Glomerular endothelial cell (primary cell): ENCODE measurements at regions not wholly inside any gene's neighbourhood (a gene's known extent, or its start where the extent isn't known, plus 50 kb on each side); places are given as distances from the start of the nearest gene placed in this dataset.
"Not testable (repeated sequence)": the region's sequence is repeated elsewhere in the genome, so short reads cannot be mapped to it uniquely, and the experiment has no call there.

ENCODE experiments used
- DNase-seq: peaks from one replicate; pipeline ENCODE4 v3.0.0-alpha.2; 2011; ENCODE audit warnings: low read depth, low spot score; ENCODE audit errors: extremely low read depth

DNA sequence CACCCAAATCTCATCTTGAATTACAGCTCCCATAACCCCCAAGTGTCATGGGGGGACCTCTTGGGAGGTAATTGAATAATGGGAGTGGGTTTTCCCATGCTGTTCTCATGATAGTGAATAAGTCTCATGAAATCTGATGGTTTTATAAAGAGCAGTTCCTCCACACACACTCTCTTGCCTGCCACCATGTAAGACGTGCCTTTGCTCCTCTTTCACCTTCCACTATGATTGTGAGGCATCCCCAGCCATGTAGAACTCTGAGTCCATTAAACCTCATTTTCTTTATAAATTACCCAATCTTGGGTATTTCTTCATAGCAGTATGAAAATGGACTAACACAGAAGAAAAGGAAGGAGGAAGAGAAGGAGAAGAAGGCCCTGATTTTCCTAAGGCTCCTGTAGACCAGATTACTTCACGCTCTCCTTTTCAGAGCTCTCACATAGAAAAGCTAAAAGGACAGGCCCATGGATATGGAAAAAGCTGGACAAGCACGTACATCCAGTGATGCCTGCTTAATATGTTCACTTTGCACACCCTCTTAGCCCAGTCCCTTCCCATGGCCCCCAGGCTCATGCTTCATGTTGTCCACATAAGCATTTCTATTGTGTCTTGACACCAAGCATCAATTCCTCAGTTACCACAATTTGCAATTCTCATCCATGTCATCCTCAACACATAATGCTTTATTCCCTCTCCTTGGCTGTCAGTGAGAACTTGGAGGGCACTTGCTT is 354.8 kb downstream of the CD83 start:
- DNase-seq = no peak

DNA sequence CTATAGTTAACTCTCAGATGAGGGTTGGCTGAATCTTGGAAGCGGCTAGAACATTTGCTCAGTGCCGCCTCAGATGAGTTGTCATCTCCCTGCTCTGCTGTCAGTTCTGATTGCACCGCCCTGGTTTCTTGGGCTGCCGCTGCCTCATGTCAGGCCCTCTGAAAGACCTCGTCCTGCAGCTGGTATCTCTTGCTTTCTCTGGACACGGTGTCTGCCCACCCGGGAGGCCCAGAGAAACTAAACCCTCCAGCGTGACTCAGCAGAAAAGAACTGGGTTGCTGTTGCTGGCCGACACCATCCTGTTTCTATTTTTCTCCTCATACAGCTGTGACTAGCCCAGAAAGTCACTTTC is 355.4 kb downstream of the CD83 start:
- no peak for DNase-seq

DNA sequence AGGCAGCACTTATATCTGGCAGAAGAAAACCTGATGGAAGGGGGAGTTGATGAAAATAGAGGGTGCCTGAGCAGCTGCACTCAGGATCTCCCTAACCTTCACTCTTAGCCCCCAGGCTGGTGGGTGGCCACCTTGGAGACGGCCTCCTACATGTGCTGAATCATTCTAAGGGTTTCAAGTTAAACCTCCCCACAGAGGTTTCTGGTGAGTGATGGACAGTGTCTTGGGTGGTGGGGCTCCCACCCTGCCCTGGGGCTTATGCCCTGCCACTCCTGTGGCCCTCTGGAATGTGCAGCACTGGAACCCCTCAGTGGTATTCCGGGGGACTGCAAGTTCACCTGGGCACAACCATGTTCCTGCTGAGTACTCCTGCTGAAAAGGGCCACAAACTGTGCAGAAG is 357.2 kb downstream of the CD83 start:
- DNase-seq = no peak

DNA sequence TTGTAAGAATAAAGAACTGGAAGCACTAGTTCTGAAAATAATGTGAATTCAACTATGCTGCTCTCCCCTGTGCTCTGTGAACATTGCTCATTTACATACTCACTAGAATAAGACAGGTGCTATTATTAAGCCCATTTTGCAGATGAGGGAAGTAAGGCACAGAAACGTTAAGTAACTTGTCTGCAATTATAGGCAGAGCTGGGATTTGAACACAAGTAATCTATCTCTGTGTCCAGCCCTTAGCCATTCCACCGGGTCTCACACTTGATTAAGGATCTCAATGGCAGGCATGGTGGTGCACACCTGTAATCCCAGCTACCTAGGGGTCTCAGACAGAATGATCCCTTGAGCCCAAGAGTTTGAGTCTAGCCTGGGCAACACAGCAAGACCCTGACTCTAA is 357.7 kb downstream of the CD83 start:
- no peak for DNase-seq

DNA sequence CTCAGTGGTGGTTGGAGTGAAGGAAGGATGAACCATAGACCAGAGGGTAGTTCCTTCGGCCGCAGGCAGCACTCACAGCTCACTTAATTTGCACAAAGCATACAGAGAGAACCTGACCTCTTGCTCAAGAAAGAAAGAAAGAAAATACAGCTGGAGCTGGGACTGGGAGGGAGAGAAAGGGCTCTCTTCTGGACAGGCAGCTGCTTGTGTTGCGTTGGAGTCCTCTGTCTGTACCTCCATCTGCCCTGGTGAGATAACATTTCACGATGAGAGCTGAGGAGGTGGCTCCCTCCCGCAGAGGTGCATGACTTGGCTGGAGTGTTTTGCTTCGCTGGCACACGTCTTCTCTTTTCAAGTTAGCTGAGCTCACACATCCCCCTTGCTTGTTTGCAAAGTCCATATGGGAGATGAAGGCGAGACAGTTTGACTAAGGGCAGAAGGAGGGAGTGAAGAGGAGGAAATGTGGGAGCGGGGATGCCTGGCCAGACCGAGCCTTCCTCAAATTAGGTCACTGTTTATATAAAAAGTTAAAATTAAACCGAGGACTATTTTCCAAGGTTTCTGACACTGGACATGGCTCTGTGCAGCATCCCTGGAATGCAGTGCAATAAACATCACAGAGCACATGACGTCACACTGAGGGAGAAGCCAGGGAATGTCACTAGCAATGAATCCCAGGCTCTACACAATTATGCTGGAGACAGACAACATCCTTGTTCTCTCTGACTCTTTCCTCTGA is 359.4 kb downstream of the CD83 start:
- DNase-seq = no peak

DNA sequence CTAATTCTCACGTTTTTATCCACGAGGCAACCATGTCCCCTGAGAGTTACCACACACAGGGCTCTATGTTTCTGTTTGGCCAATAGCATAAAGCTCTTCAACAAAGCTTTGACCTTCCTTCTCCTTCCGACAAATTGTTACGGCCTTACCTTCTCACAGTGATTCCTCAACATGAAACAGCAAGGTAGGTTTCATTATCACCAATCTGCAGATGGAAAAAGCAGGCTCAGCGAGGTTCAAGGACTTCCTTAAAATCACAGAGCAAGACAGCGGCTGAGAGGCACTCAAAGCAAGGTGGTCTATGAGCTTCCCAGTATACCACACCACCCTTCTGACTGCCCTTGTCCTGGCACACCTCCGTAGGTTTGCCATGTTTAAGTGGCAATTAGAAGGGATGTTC is 360.0 kb downstream of the CD83 start:
- no peak for DNase-seq

DNA sequence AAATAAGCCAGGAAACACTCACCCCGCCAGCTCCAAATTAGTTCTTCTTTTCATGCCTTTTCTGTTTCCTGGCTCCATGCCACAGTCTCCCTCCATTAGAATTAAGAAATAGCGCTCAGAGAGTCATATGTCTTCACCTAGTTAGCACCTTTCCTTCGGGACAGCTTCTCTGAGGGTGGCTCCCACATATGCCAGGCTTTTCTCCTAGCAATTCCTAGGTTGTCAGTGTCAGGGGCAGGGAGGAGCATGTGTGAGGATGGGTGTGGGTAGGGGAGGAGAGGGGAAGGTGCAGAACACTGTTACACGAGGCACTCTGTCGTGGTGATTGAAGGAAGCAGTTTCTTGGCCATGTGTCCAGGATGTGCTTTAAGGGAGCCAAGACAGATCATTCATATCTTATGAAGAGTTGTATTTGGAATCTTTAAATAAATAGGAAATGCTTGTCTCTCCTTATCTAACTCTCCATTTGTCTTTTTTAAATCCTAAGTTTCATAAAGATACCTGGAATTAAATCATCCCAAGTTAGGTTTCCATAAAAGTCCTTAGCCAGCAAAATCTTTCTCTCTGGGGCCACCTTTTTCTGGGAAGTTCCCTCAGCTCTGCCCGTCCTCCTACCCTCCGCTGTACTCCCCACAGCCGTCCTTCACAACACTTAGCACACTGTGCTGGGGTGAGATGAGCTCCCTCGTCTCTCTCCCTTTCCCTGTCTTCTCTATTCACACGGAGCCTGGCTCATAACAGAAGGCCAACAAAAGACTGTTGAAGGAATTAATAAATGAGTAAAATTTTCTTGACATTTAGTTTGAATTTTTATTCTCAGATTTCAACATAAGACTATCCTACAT is 361.0 kb downstream of the CD83 start:
- no peak for DNase-seq

DNA sequence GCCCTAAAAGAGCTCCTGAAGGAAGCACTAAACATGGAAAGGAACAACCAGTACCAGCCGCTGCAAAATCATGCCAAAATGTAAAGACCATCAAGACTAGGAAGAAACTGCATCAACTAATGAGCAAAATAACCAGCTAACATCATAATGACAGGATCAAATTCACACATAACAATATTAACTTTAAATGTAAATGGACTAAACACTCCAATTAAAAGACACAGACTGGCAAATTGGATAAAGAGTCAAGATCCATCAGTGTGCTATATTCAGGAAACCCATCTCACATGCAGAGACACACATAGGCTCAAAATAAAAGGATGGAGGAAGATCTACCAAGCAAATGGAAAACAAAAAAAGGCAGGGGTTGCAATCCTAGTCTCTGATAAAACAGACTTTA is 364.4 kb downstream of the CD83 start:
- DNase-seq = not testable (repeated sequence)

DNA sequence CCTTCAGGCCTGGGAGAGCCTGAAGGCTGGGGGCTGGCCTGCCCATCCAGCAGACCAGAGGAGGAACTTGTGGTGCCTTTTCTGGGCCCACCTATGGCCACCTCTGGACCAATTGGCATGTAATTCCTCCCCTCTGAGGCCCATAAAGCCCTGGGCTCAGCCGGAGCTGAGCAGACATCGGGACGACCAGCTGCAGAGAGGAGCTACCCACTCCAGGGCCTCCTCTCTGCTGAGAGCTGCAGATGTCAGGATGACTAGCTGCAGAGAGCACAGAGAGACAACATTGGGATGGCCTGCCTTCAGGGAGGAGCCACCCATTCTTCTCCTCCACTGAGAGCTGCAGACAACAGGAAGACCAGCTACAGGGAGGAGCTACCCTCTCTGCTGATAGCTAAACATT is 370.1 kb downstream of the CD83 start:
- no peak for DNase-seq

DNA sequence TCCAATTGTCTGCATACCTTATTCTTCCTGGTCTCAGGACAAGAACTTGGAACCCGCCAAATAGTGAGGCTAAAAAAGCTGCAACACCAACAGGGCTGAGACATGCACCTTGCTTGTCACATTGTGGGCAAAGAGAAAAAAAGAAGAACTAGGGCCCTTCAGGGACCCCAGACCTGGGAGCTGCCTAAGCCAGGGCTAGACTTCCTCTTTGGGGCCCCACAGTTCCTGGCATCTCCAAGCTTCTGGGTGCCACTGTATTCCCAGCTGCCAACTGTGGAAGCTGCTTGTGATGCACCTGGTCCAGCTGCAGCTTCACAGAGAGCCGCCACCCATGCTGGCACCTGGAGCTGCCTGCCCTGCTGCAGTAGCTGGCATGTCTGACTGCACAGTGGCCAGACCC is 370.6 kb downstream of the CD83 start:
- DNase-seq = no peak

DNA sequence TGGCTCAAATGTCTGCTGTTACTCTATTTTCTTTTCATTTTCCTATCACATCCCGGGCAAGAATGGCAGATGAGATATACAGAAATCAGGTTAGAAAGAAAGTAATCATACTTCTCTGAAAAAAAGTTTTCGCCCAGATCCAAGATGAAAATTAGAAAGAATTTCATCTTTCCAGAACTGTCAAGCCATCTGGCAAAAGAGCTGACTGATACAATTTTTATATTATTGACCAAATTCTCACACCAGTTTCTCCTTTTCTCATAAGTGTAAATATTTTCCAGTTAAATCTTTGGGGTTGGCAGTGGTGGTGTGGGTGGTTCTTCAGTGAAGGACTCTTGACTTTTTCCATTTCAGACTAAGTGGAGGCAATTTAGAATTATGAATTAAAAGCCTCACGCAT is 371.9 kb downstream of the CD83 start:
- no peak for DNase-seq

DNA sequence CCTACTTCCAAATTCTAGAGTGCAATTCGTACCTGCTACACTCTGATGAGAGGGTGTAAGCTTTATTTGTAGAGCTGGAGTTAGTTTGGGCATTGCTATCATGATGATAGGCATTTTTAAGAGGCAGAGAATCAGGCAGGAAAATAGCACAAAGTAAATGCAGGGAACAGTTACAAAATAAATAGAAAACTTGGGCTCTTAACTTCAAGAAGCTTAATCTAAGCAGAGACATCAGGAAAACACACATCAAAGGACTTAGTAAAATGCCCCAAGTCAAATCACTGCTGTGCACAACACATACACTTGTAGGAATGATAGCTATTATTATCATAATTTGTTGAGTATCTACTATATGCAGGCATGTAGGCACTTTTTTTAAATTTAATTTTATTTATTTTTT is 381.2 kb downstream of the CD83 start:
- DNase-seq = no peak

DNA sequence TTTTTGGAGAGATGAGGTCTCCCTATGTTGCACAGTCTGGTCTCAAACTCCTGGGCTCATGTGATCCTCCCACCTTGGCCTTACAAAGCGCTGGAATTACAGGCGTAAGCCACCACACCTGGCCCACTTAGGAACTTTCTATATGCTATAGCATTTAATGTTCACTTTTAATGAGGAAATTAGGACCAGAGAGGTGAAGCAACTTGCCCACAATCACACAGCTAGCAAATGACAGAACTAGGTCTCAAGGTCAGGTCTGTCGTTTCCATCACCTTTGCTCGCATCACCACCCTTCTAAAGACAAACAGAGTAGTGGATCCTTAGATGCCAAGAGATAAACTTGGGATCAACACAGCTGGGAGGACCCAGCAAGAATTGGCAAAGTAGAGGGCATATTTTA is 381.7 kb downstream of the CD83 start:
- DNase-seq = no peak

DNA sequence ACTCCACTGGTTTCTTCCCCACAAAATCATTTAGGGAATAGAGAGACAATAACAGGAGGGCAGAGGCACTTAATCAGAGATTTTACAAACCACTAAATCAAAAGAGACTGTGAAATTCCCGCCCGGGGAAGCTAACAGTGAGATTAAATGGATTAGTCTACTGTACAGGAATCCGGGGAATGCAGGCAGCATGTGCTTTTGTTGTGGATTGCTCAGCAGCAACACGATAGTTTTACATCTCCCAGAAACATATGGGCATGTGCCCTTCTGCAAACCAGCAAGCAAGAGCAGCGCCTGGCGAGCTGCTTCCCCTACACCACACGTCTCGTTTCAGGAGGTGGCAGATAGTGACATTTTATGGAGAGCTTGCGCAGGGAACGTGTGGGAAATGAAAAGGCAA is 382.3 kb downstream of the CD83 start:
- no peak for DNase-seq

DNA sequence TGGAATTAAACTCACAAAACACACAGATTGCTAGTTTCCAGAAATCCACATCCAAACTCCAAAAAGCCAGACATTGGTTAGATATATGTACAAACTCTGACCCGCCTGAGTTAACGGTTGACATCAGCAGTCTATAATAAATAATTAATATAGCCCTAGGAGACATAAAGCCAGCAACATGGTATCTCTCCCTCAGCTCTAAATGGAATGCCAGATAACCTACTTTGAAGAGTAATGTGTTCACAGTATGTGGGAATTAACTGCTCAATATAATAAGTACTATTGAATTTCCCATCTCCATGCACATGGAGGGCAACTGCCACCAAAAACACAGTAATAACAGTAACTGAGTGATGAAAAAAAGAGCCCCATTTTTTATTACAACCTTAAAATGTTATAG is 383.2 kb downstream of the CD83 start:
- DNase-seq = no peak

DNA sequence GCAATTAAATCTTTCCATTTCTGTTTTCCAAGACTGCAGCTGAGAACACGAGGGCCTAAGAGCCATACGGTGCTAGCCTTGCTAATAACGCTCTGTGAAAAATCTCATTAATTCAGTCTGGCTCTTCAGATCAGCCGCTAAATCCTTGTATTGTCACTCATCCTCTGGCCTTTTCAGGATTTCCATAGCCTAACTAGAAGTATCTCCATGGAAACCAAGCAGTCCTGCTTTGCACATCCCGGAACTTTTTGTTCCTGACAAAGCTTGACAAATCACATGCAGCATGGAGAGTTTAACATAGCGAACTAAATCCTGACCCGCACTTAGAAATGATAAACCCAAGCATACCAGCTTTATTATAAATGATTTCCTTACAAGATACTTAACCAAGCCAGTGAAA is 383.7 kb downstream of the CD83 start:
- no peak for DNase-seq

DNA sequence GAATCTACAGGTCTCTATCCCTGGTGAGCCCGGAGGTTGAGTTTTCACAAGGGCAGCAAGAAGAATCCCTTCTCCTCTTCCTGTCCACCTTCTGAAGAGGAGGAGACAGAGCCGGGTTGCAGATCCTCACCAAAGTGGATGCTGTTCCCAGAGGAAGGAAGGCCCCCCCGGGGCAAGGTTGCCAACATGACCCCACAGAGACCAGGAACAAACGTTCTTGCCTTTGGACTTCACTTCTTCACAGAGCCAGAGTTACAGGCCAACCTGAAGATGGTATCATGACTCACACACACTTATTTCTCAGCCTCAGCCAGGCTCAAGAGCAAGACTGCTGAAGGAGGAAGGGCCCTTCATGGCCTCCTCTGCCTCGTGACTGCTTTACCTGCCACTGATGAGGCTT is 384.3 kb downstream of the CD83 start:
- DNase-seq = no peak

DNA sequence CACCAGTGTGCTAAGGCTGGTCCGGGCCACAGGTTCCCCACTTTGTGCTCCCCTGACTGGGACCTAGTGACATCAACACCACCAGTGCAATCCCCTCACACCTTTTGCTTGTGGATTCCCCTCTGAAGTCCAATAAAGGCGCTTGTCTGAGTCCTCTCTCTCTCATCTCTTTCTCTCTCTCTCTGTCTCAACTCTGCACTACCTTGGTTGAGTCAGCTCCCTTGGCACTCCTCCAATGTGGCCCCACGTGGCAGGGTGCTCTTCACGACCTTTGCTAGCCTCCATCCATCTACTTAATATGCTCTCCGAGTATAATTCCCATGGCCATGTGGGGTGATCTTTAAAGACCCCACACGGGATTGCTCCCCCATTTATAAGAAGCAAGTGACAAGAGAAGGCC is 385.0 kb downstream of the CD83 start:
- no peak for DNase-seq

DNA sequence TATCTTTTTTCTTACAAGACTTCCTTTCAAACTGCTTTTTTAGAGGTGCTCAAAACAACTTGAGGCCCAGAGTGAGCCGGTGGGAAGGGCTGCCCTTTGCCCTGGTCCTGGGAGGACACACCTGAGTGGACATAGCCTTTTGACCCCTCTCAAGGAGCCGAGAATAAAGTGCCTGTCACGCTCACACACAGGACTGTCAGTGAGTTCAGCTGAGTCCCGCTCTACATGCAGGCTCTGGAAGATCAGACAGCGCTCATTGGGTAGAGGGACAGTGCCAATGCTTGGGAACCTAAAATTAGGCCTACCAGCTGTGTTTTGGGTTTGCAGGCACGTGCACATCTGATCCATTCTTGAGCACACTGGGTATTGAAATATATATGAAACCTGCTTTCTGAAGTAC is 387.8 kb downstream of the CD83 start:
- no peak for DNase-seq

DNA sequence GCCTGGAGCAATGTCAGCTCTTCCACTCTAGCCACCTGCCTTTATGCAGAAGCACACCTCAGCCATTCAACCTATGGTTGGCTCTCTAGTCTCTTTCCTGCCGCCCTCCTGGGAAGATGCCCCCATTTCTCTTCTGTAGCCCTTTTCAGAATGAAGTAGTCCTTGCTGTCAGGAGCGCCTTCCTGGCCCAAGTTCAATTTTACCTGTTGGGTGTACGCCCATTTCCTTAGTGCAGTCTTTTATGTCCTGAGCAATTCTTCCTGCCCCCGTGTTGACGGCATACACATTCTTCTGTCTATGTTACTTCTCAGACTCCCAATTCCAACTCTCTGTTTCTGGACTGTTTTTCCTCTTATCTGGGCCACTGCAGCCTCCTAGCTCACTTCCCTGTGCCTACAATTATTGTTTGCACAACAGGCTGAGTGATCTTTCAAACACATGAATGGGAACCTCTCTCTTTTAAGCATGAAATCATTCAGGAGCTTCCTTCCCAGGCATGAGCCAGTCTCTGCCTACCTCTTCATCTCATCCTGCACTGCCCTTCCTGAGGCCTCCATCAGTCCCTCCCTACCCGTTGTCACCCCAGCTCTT is 389.2 kb downstream of the CD83 start:
- DNase-seq = no peak

DNA sequence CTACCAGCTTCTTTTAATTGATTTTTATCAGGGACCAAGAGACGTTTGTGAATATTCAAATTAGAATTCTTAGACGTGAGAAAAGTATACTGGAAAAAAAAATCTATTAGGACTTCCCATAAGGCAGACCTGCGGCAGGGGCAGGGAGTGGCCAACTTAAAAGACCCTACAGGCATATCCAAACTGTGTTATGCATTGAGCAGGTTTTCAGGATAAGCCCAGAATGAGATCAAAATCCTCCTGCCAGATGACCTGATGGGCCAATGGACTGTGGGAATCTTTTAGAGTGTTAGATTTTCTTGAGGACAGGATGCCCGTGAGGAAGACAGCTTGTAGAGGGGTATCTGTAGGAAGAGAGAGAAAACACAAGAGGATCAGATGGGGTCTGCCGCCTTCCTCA is 391.5 kb downstream of the CD83 start:
- no peak for DNase-seq
